H1 (cell line): ENCODE measurements at regions not wholly inside any gene's neighbourhood (a gene's known extent, or its start where the extent isn't known, plus 50 kb on each side); places are given as distances from the start of the nearest gene placed in this dataset.

Source experiments
- CTCF ChIA-PET: fragments of 300-600 bp; sonication (Branson Sonifier 250); formaldehyde crosslinking; loops from one replicate; lab custom pipeline; 2021; ENCODE audit not compliant: partially characterized antibody; lab: Charles Lee
- POLR2A ChIA-PET: fragments of 300-600 bp; sonication (Branson Sonifier 250); formaldehyde crosslinking; loops from one replicate; lab custom pipeline; 2021; ENCODE audit warnings: inconsistent platforms; ENCODE audit not compliant: partially characterized antibody; lab: Charles Lee
- DNase-seq, 2 experiments: peaks; one replicate each; pipeline versions ENCODE4 v3.0.0 to v3.0.0-alpha.2; 2010 to 2022; ENCODE audit warnings: low spot score in 2 of 2, low read depth in 1 of 2, mixed read lengths in 1 of 2
- FAIRE-seq: peaks from 2 replicates; lab custom pipeline; 2011; peaks lifted over from hg19 to GRCh38; lab: Jason Lieb, UNC
- H2AFZ ChIP-seq: 2 replicates; pipeline ENCODE4 v1.8.1; 2012; ENCODE audit warnings: low read length, inconsistent platforms
- H2AK5ac ChIP-seq: 2 replicates; pipeline ENCODE4 v1.6.1; 2013; ENCODE audit warnings: low read depth, low read length
- H2BK120ac ChIP-seq: replicated peaks from 2 replicates; pipeline ENCODE3; 2013; ENCODE audit warnings: low read depth, low read length, inconsistent platforms
- H2BK12ac ChIP-seq: 2 replicates; pipeline ENCODE4 v1.6.1; 2013; ENCODE audit warnings: low read depth, low read length
- H2BK15ac ChIP-seq: 2 replicates; pipeline ENCODE4 v1.6.1; 2013; ENCODE audit warnings: low read length
- H2BK20ac ChIP-seq: 2 replicates; pipeline ENCODE4 v1.6.1; 2013; ENCODE audit warnings: low read length
- H2BK5ac ChIP-seq: 2 replicates; pipeline ENCODE4 v1.6.1; 2013; ENCODE audit warnings: low read depth, low read length
- H3K14ac ChIP-seq: 2 replicates; pipeline ENCODE4 v1.6.1; 2013; ENCODE audit warnings: inconsistent platforms; ENCODE audit not compliant: insufficient read length
- H3K18ac ChIP-seq: 2 replicates; pipeline ENCODE4 v1.6.1; 2013; ENCODE audit warnings: low read length; ENCODE audit errors: extremely low read depth
- H3K23ac ChIP-seq: 2 replicates; pipeline ENCODE4 v1.6.1; 2013; ENCODE audit warnings: inconsistent platforms; ENCODE audit not compliant: insufficient read length
- H3K23me2 ChIP-seq: 2 replicates; pipeline ENCODE4 v1.6.1; 2013; ENCODE audit warnings: low read depth, low read length
- H3K27ac ChIP-seq: 2 replicates; pipeline ENCODE4 v1.6.1; 2011; ENCODE audit warnings: low read depth, low read length, inconsistent platforms
- H3K27me3 ChIP-seq, 4 experiments: replicated peaks in 1 of 4; 1 replicate in 1 of 4; 2 replicates in 3 of 4; pipeline versions ENCODE4 v1.6.1 to v1.8.1; 2011 to 2013; ENCODE audit warnings: low read length in 3 of 4, mild to moderate bottlenecking in 3 of 4, inconsistent platforms in 2 of 4, mixed read lengths in 2 of 4, moderate library complexity in 1 of 4; ENCODE audit not compliant: control insufficient read depth in 3 of 4, insufficient read depth in 3 of 4; ENCODE audit errors: extremely low read depth in 1 of 4
- H3K36me3 ChIP-seq, 4 experiments: 2 replicates each; pipeline versions ENCODE4 v1.6.1 to v1.8.1; 2011 to 2013; ENCODE audit warnings: mild to moderate bottlenecking in 4 of 4, low read length in 3 of 4, moderate library complexity in 2 of 4, control low read depth in 1 of 4, inconsistent platforms in 1 of 4; ENCODE audit not compliant: insufficient read depth in 4 of 4, control insufficient read depth in 2 of 4
- H3K4ac ChIP-seq: replicated peaks from 2 replicates; pipeline ENCODE3; 2013; ENCODE audit warnings: low read length, low read depth, mixed read lengths, inconsistent platforms; ENCODE audit not compliant: insufficient read length
- H3K4me1 ChIP-seq, 4 experiments: replicated peaks in 1 of 4; 1 replicate in 1 of 4; 2 replicates in 3 of 4; pipeline versions ENCODE4 v1.6.1 to v1.8.1; 2011 to 2013; ENCODE audit warnings: low read length in 3 of 4, inconsistent platforms in 2 of 4, mixed read lengths in 1 of 4; ENCODE audit not compliant: insufficient read depth in 4 of 4, control insufficient read depth in 3 of 4
- H3K4me2 ChIP-seq, 2 experiments: 2 replicates each; pipeline versions ENCODE4 v1.6.1 to v1.8.1; 2011 to 2013; ENCODE audit warnings: low read depth in 2 of 2, low read length in 2 of 2, control low read depth in 1 of 2, inconsistent platforms in 1 of 2, mild to moderate bottlenecking in 1 of 2; ENCODE audit not compliant: insufficient read depth in 1 of 2
- H3K4me3 ChIP-seq, 4 experiments: fragments of 200-600, 300-600 bp in 1 of 4; sonication (generic), shearing (Covaris generic), sonication (Bioruptor Twin) in 1 of 4; 2 replicates each; pipeline versions ENCODE4 v1.5.1 to v1.8.1; 2011 to 2016; ENCODE audit warnings: low read length in 4 of 4, low read depth in 3 of 4, control low read depth in 2 of 4, inconsistent platforms in 2 of 4, mild to moderate bottlenecking in 2 of 4, mixed read lengths in 1 of 4, moderate library complexity in 1 of 4; ENCODE audit not compliant: insufficient read depth in 2 of 4; ENCODE audit errors: extremely low read depth in 1 of 4
- H3K56ac ChIP-seq: replicated peaks from 2 replicates; pipeline ENCODE3; 2013; ENCODE audit warnings: low read depth, mild to moderate bottlenecking, mixed read lengths, low read length, inconsistent platforms; ENCODE audit not compliant: insufficient read length
- H3K79me1 ChIP-seq: 2 replicates; pipeline ENCODE4 v1.6.1; 2013; ENCODE audit warnings: low read depth, low read length, control low read depth
- H3K79me2 ChIP-seq, 2 experiments: 2 replicates each; pipeline versions ENCODE4 v1.6.1 to v1.8.1; 2012 to 2013; ENCODE audit warnings: low read length in 2 of 2, mild to moderate bottlenecking in 2 of 2, inconsistent platforms in 1 of 2; ENCODE audit not compliant: insufficient read depth in 2 of 2, control insufficient read depth in 1 of 2
- H3K9ac ChIP-seq, 4 experiments: replicated peaks in 1 of 4; 1 replicate in 1 of 4; 2 replicates in 3 of 4; pipeline versions ENCODE4 v1.6.1 to v1.8.1; 2011 to 2013; ENCODE audit warnings: low read depth in 3 of 4, low read length in 3 of 4, control low read depth in 2 of 4, mild to moderate bottlenecking in 2 of 4, moderate library complexity in 2 of 4, inconsistent platforms in 1 of 4; ENCODE audit errors: extremely low read depth in 1 of 4
- H3K9me3 ChIP-seq, 2 experiments: 2 replicates each; pipeline versions ENCODE4 v1.6.1 to v1.8.1; 2012 to 2013; ENCODE audit warnings: mild to moderate bottlenecking in 2 of 2, moderate library complexity in 2 of 2, control low read depth in 1 of 2, inconsistent platforms in 1 of 2, low read depth in 1 of 2, low read length in 1 of 2, mixed read lengths in 1 of 2; ENCODE audit not compliant: insufficient read depth in 2 of 2
- H4K20me1 ChIP-seq, 2 experiments: replicated peaks in 1 of 2; 2 replicates each; pipeline versions ENCODE3 to v1.8.1; 2011 to 2013; ENCODE audit warnings: inconsistent platforms in 2 of 2, low read length in 2 of 2, mild to moderate bottlenecking in 1 of 2; ENCODE audit not compliant: insufficient read depth in 2 of 2, control insufficient read depth in 1 of 2
- H4K5ac ChIP-seq: 2 replicates; pipeline ENCODE4 v1.6.1; 2013; ENCODE audit warnings: low read length, low read depth, mixed read lengths, inconsistent platforms; ENCODE audit not compliant: insufficient read length
- H4K8ac ChIP-seq: 2 replicates; pipeline ENCODE4 v1.8.0; 2013; ENCODE audit warnings: mild to moderate bottlenecking, moderate library complexity, low read length, inconsistent platforms; ENCODE audit not compliant: insufficient read depth; ENCODE audit errors: extremely low read depth
- H4K91ac ChIP-seq: replicated peaks from 2 replicates; pipeline ENCODE3; 2013; ENCODE audit warnings: low read length, mixed read lengths, inconsistent platforms; ENCODE audit not compliant: insufficient read length
- BCL11A ChIP-seq, 2 experiments: IDR thresholded peaks; one replicate each; pipeline ENCODE4 v1.6.1; 2011; ENCODE audit warnings: low read depth in 2 of 2, low read length in 2 of 2, mild to moderate bottlenecking in 2 of 2
- CBX8 ChIP-seq: fragments of 300-800, 300-1000 bp; sonication (generic); IDR thresholded peaks from 2 replicates; pipeline ENCODE4 v1.7.1; 2016; ENCODE audit warnings: low read depth, low read length, borderline replicate concordance
- EGR1 ChIP-seq: IDR thresholded peaks from 2 replicates; pipeline ENCODE4 v1.6.1; 2011; ENCODE audit warnings: low read depth, low read length, borderline replicate concordance
- FOSL1 ChIP-seq: IDR thresholded peaks from 2 replicates; pipeline ENCODE4 v1.6.1; 2011; ENCODE audit warnings: mild to moderate bottlenecking, low read depth, low read length, moderate library complexity; ENCODE audit not compliant: insufficient read depth
- HDAC2 ChIP-seq, 2 experiments: fragments of 300-600 bp in 1 of 2; sonication (generic) in 1 of 2; IDR thresholded peaks; 2 replicates each; pipeline ENCODE4 v1.6.1; 2011 to 2012; ENCODE audit warnings: low read depth in 2 of 2, low read length in 2 of 2, mild to moderate bottlenecking in 2 of 2, moderate library complexity in 2 of 2, borderline replicate concordance in 1 of 2, inconsistent platforms in 1 of 2
- POLR2A ChIP-seq, 2 experiments: IDR thresholded peaks; 1 replicate in 1 of 2; 2 replicates in 1 of 2; pipeline ENCODE4 v1.6.1; 2011; ENCODE audit warnings: low read depth in 2 of 2, low read length in 2 of 2, mild to moderate bottlenecking in 2 of 2; ENCODE audit errors: control extremely low read depth in 1 of 2
- SIX5 ChIP-seq: IDR thresholded peaks from 2 replicates; pipeline ENCODE4 v1.6.1; 2011; ENCODE audit warnings: mild to moderate bottlenecking, low read depth, low read length
- SP4 ChIP-seq: IDR thresholded peaks from 2 replicates; pipeline ENCODE4 v1.6.1; 2012; ENCODE audit warnings: low read length, inconsistent platforms
- SUZ12 ChIP-seq: fragments of 200-600 bp; sonication (generic); IDR thresholded peaks from 2 replicates; pipeline ENCODE4 v1.6.1; 2012; ENCODE audit warnings: mild to moderate bottlenecking, inconsistent platforms, low read length, moderate library complexity, mixed read lengths
- TAF1 ChIP-seq: IDR thresholded peaks from 2 replicates; pipeline ENCODE4 v1.6.1; 2011; ENCODE audit warnings: mild to moderate bottlenecking, low read depth, low read length
- WGBS, 2 experiments: shearing (Covaris generic) in 1 of 2; methylation state at CpG; one replicate each; pipeline versions ENCODE4 v1.1.6 to v1.1.7; 2013 to 2015; ENCODE audit warnings: low lambda C conversion rate in 2 of 2, mixed read lengths in 2 of 2, inconsistent platforms in 1 of 2, low coverage in 1 of 2, missing lambda C conversion rate in 1 of 2; ENCODE audit not compliant: insufficient replicate concordance in 2 of 2, insufficient coverage in 1 of 2, insufficient read length in 1 of 2; ENCODE audit errors: extremely low coverage in 1 of 2, missing lambda C conversion rate in 1 of 2; 5-methylcytosine and 5-hydroxymethylcytosine counted together

DNA sequence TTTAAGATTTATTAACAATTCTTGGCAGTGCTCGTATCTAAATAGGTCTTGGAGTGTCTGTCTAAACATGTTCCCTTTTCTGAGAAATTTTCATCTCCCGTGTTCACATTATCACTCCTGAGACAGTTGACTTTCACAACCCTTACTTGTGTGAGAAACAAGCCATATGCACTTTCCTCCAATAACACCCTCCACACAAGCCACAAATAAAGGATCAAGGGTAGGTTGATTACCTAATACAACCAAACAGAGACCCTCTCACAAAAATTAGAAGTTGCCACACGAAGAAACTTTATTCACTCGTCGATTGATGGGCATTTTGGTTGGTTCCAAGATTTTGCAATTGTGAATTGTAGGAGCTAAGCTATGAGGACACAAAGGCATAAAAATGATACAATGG is 763.9 kb downstream of the TRAM1L1 start:
- FAIRE-seq (no peak), DNase-seq (no peak)
- Histone ChIP-seq H2BK12ac (no peak overlapping the region), H4K20me1 (no peaks in the 10 kb centered on the region), H4K8ac (no peak overlapping the region), H3K23ac (no peak overlapping the region), H2BK5ac (no peak overlapping the region), H3K18ac (no peak overlapping the region), H2BK15ac (no peak overlapping the region), H2AFZ (no peak overlapping the region), H3K23me2 (no peaks in the 10 kb centered on the region), H3K9me3 (no peaks in the 10 kb centered on the region), H2BK20ac (no peak overlapping the region), H3K79me2 (no peaks in the 10 kb centered on the region), H3K27ac (no peak overlapping the region), H2AK5ac (no peak overlapping the region), H3K14ac (no peak overlapping the region), H3K9ac (no peak overlapping the region), H3K4me3 (no peak overlapping the region), H3K27me3 (no peaks in the 10 kb centered on the region), H3K79me1 (no peaks in the 10 kb centered on the region), H3K4ac (no peak overlapping the region), H3K56ac (no peak overlapping the region), H4K5ac (no peak overlapping the region), H4K91ac (no peak overlapping the region), H3K4me1 (no peaks in the 10 kb centered on the region), H3K36me3 (no peaks in the 10 kb centered on the region), H2BK120ac (no peak overlapping the region), H3K4me2 (no peak overlapping the region)
- POLR2A ChIA-PET = no interaction called here
- 89% methylated on average over 5 of the region's 5 CpGs; no CpG with 5 or more reads in 1 of the 2 experiments for WGBS, 2 experiments
- CTCF ChIA-PET = no interaction called here
- TF ChIP-seq EGR1 (no peak), FOSL1 (no peak), TAF1 (no peak), SIX5 (no peak), BCL11A (IDR thresholded peaks at IDR 0.05; ENCODE audit: low read depth in 2 of 2, low read length in 2 of 2) (no peak), POLR2A (IDR thresholded peaks at IDR 0.05; ENCODE audit: control extremely low read depth in 1 of 2, low read depth in 2 of 2, low read length in 2 of 2) (no peak), HDAC2 (IDR thresholded peaks at IDR 0.05; ENCODE audit: borderline replicate concordance in 1 of 2, low read depth in 2 of 2, low read length in 2 of 2) (no peak), SUZ12 (no peak), SP4 (no peak), CBX8 (no peak)
